ENCODE measurements at regions not wholly inside any gene's neighbourhood (a gene's known extent, or its start where the extent isn't known, plus 50 kb on each side); places are given as distances from the start of the nearest gene placed in this dataset.

- intact Hi-C loops (cut with DNase I; ENCODE audit: low total_unique reads) = no loop called here
- H3K27ac ChIP-seq = no peak overlapping the region
- no peaks in the 10 kb centered on the region for H3K4me1 ChIP-seq
- H3K9me3 ChIP-seq = peaks cover 0 to 9% (median 0%) of the 10 kb centered on the region in 4 donors
- 32 to 79% (median 76%) methylated on average over 1 of the region's 1 CpG for whole genome bisulfite sequencing, 5 donors
- TF ChIP-seq POLR2A (IDR thresholded peaks at IDR 0.05) (no peak), CTCF (IDR thresholded peaks at IDR 0.05) (no peak)
- DNase-seq = no peak
- no peaks in the 10 kb centered on the region for H3K36me3 ChIP-seq
- H3K27me3 ChIP-seq = no peaks in the 10 kb centered on the region
- no peak overlapping the region for H3K4me3 ChIP-seq
Observed at GRCh38 chr13:85586422-85586831, 212.8 kb downstream of the SLITRK6 start.

- H3K4me3 ChIP-seq = no peak overlapping the region
- TF ChIP-seq EP300 (IDR thresholded peaks at IDR 0.05) = no peak
- TF ChIP-seq POLR2A (IDR thresholded peaks at IDR 0.05) = no peak
- no peak for TF ChIP-seq CTCF (IDR thresholded peaks at IDR 0.05)
- TF ChIP-seq POLR2AphosphoS5 (IDR thresholded peaks at IDR 0.05) = no peak
- no peaks in the 10 kb centered on the region for H3K27me3 ChIP-seq
- H3K36me3 ChIP-seq = no peaks in the 10 kb centered on the region
- H3K9me3 ChIP-seq = peaks cover 0 to 9% (median 0%) of the 10 kb centered on the region in 4 donors
- no peaks in the 10 kb centered on the region for H3K4me1 ChIP-seq
- intact Hi-C loops (cut with DNase I; ENCODE audit: low total_unique reads) = no loop called here
- 60 to 80% (median 70%) methylated on average over 1 of the region's 1 CpG for WGBS, 5 donors
- DNase-seq = no peak
- no peak overlapping the region for H3K27ac ChIP-seq
Observed at GRCh38 chr13:85582890-85583289, 216.3 kb downstream of the SLITRK6 start.

DNA sequence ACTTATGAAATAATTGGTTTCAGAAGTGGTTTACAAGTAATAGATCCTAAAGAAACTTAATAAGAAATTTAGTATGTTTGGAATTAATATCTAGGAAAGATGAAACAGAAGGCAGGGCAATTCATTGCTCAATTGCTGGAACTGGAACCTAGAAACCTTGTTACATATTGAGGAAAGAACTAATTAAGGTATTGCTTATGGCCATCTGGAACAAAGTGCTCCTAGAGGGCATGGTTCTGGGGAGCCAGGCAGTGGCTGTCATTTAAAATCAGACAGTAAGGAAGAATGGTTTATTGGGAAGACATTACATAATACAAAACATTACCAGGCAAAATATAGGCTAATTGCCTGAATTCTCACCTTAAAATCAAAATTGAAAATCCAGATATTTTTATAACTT, 224.1 kb downstream of the SLITRK6 start:
- Histone ChIP-seq H3K4me1 (no peaks in the 10 kb centered on the region), H3K27ac (no peak overlapping the region), H3K4me3 (no peak overlapping the region), H3K9me3 (no peaks in the 10 kb centered on the region), H3K27me3 (no peaks in the 10 kb centered on the region), H3K36me3 (no peaks in the 10 kb centered on the region)
- intact Hi-C loops (cut with DNase I; ENCODE audit: low total_unique reads) = no loop called here
- TF ChIP-seq CTCF (IDR thresholded peaks at IDR 0.05) (no peak), EP300 (IDR thresholded peaks at IDR 0.05) (no peak), POLR2A (IDR thresholded peaks at IDR 0.05) (no peak), POLR2AphosphoS5 (IDR thresholded peaks at IDR 0.05) (no peak)
- DNase-seq = no peak

DNA sequence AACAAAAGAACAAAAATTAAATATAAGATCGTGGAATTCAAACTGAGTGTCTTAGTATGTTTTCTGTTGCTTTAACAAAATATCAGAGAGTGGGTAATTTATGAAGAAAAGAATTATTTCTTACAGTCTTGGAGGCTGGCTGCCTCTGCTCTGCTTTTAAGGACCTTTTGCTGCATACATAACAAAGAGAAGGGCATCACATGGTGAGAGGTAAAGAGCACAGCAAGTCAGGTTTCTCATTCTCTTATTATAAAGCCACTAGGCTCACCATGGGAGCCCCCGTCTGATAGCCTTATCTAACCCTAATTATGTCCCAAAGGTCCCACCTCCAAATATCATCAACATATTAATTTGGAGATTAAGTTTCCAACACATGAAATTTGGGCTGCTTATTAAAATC, 231.3 kb downstream of the SLITRK6 start:
- DNase-seq = no peak
- H3K4me1 ChIP-seq = no peaks in the 10 kb centered on the region
- intact Hi-C loops (cut with DNase I; ENCODE audit: low total_unique reads) = no loop called here
- no peak overlapping the region for H3K27ac ChIP-seq
- no peaks in the 10 kb centered on the region for H3K27me3 ChIP-seq
- no peak for TF ChIP-seq CTCF (IDR thresholded peaks at IDR 0.05)
- H3K9me3 ChIP-seq = no peaks in the 10 kb centered on the region
- no peak overlapping the region for H3K4me3 ChIP-seq
- no peaks in the 10 kb centered on the region for H3K36me3 ChIP-seq
- 68 to 74% (median 72%) methylated on average over 2 of the region's 2 CpGs for WGBS, 5 donors

GRCh38 chr13:85565652-85566051, 233.6 kb downstream of the SLITRK6 start:
- no peaks in the 10 kb centered on the region for H3K27me3 ChIP-seq
- no peak overlapping the region for H3K27ac ChIP-seq
- intact Hi-C loops (cut with DNase I; ENCODE audit: low total_unique reads) = no loop called here
- no peak overlapping the region for H3K4me3 ChIP-seq
- no peaks in the 10 kb centered on the region for H3K36me3 ChIP-seq
- 68 to 83% (median 76%) methylated on average over 6 of the region's 6 CpGs for WGBS, 5 donors
- DNase-seq = no peak
- no peak for TF ChIP-seq POLR2AphosphoS5 (IDR thresholded peaks at IDR 0.05)
- no peak for TF ChIP-seq EP300 (IDR thresholded peaks at IDR 0.05)
- H3K9me3 ChIP-seq = no peaks in the 10 kb centered on the region
- no peaks in the 10 kb centered on the region for H3K4me1 ChIP-seq

Measured in stomach (tissue), 8 donors.